CD4-positive, alpha-beta memory T cell (primary cell): ENCODE measurements at regions not wholly inside any gene's neighbourhood (a gene's known extent, or its start where the extent isn't known, plus 50 kb on each side); places are given as distances from the start of the nearest gene placed in this dataset.
"Not testable (repeated sequence)": the region's sequence is repeated elsewhere in the genome, so short reads cannot be mapped to it uniquely, and the experiment has no call there.

ENCODE experiments used
- CTCF ChIA-PET: fragments of 350-600 bp; sonication (Branson Sonifier 250); formaldehyde crosslinking; loops from one replicate; lab custom pipeline; 2021; ENCODE audit warnings: inconsistent platforms; ENCODE audit not compliant: partially characterized antibody; lab: Charles Lee
- POLR2A ChIA-PET: fragments of 350-600 bp; sonication (Branson Sonifier 250); formaldehyde crosslinking; loops from one replicate; lab custom pipeline; 2021; ENCODE audit not compliant: partially characterized antibody; lab: Charles Lee
- DNase-seq, 5 donors: peaks; one replicate each; pipeline versions ENCODE4 v3.0.0 to v3.0.0-alpha.2; 2020 to 2022; ENCODE audit warnings: mixed read lengths in 1 of 5
- H3K27ac ChIP-seq: one replicate; pipeline ENCODE4 v1.7.0; 2013; ENCODE audit warnings: low read depth, low read length
- H3K27me3 ChIP-seq: 2 replicates; pipeline ENCODE4 v1.7.0; 2013; ENCODE audit warnings: mild to moderate bottlenecking, low read length, moderate library complexity; ENCODE audit not compliant: insufficient read depth
- H3K36me3 ChIP-seq: 2 replicates; pipeline ENCODE4 v1.7.0; 2013; ENCODE audit warnings: mild to moderate bottlenecking, low read length, moderate library complexity; ENCODE audit not compliant: insufficient read depth
- H3K4me1 ChIP-seq: 2 replicates; pipeline ENCODE4 v1.7.0; 2013; ENCODE audit warnings: mild to moderate bottlenecking, low read length, moderate library complexity; ENCODE audit not compliant: insufficient read depth
- H3K4me3 ChIP-seq, 2 donors: one replicate each; pipeline ENCODE4 v1.7.0; 2013; ENCODE audit warnings: low read length in 2 of 2, mild to moderate bottlenecking in 1 of 2
- H3K9me3 ChIP-seq, 2 donors: one replicate each; pipeline ENCODE4 v1.7.0; 2013; ENCODE audit warnings: low read length in 2 of 2, control low read depth in 1 of 2; ENCODE audit not compliant: control insufficient read depth in 1 of 2
- H3K27ac Mint-ChIP-seq, 7 donors: one replicate each; pipeline ENCODE4 v1.8.0; 2020 to 2021; ENCODE audit warnings: mixed read lengths in 7 of 7, mild to moderate bottlenecking in 6 of 7, inconsistent platforms in 3 of 7, moderate library complexity in 3 of 7
- H3K27me3 Mint-ChIP-seq, 2 donors: one replicate each; pipeline ENCODE4 v1.8.0; 2020 to 2021; ENCODE audit warnings: mixed read lengths in 2 of 2
- H3K36me3 Mint-ChIP-seq, 2 donors: one replicate each; pipeline ENCODE4 v1.8.0; 2020 to 2021; ENCODE audit warnings: mixed read lengths in 2 of 2, inconsistent platforms in 1 of 2, mild to moderate bottlenecking in 1 of 2
- H3K4me1 Mint-ChIP-seq, 4 donors: one replicate each; pipeline ENCODE4 v1.8.0; 2020 to 2021; ENCODE audit warnings: mixed read lengths in 4 of 4, mild to moderate bottlenecking in 1 of 4
- H3K4me3 Mint-ChIP-seq, 8 donors: one replicate each; pipeline ENCODE4 v1.8.0; 2020 to 2021; ENCODE audit warnings: mixed read lengths in 8 of 8, mild to moderate bottlenecking in 7 of 8, moderate library complexity in 6 of 8, inconsistent platforms in 3 of 8
- H3K9me3 Mint-ChIP-seq, 8 donors: one replicate each; pipeline ENCODE4 v1.8.0; 2020 to 2021; ENCODE audit warnings: mixed read lengths in 8 of 8, mild to moderate bottlenecking in 5 of 8, inconsistent platforms in 3 of 8, moderate library complexity in 1 of 8
- intact Hi-C: fragments of 100-400 bp; cut with micrococcal nuclease; formaldehyde crosslinking; loops from one replicate; pipeline ENCODE4 v1.15.1; 2023

- Histone ChIP-seq H3K27ac (no peak overlapping the region), H3K27me3 (no peaks in the 10 kb centered on the region), H3K4me1 (no peaks in the 10 kb centered on the region), H3K9me3 (no peaks in the 10 kb centered on the region), H3K36me3 (no peaks in the 10 kb centered on the region), H3K4me3 (no peak overlapping the region)
- Mint-ChIP-seq H3K4me1 (no peaks in the 10 kb centered on the region), H3K27me3 (no peaks in the 10 kb centered on the region), H3K36me3 (no peaks in the 10 kb centered on the region), H3K4me3 (no peak overlapping the region), H3K27ac (no peak overlapping the region), H3K9me3 (peaks cover 0 to 14% (median 6%) of the 10 kb centered on the region in 8 donors)
- DNase-seq = no peak
- ChIA-PET POLR2A (no interaction called here), CTCF (no interaction called here)
- intact Hi-C loops = no loop called here
These were observed 482.1 kb upstream of the ANO5 start for GRCh38 chr11:21710809-21711208.

- DNase-seq = no peak
- Mint-ChIP-seq H3K9me3 (peaks cover 0 to 14% (median 6%) of the 10 kb centered on the region in 8 donors), H3K27me3 (no peaks in the 10 kb centered on the region), H3K36me3 (no peaks in the 10 kb centered on the region), H3K4me3 (no peak overlapping the region), H3K4me1 (no peaks in the 10 kb centered on the region), H3K27ac (no peak overlapping the region)
- no peaks in the 10 kb centered on the region for H3K4me1 ChIP-seq
- no peak overlapping the region for H3K4me3 ChIP-seq
- H3K27ac ChIP-seq = no peak overlapping the region
- H3K36me3 ChIP-seq = no peaks in the 10 kb centered on the region
- H3K9me3 ChIP-seq = no peaks in the 10 kb centered on the region
- H3K27me3 ChIP-seq = no peaks in the 10 kb centered on the region
- POLR2A ChIA-PET = no interaction called here
- CTCF ChIA-PET = no interaction called here
- intact Hi-C loops = no loop called here
These were observed 481.5 kb upstream of the ANO5 start for GRCh38 chr11:21711341-21711740.

- CTCF ChIA-PET = no interaction called here
- no peak overlapping the region for H3K4me3 Mint-ChIP-seq
- no peaks in the 10 kb centered on the region for H3K4me1 ChIP-seq
- H3K9me3 Mint-ChIP-seq = peaks cover 0 to 24% (median 7%) of the 10 kb centered on the region in 8 donors
- POLR2A ChIA-PET = no interaction called here
- no peaks in the 10 kb centered on the region for H3K27me3 Mint-ChIP-seq
- no peaks in the 10 kb centered on the region for H3K9me3 ChIP-seq
- H3K27ac ChIP-seq = no peak overlapping the region
- no peaks in the 10 kb centered on the region for H3K36me3 Mint-ChIP-seq
- H3K4me3 ChIP-seq = no peak overlapping the region
- no peaks in the 10 kb centered on the region for H3K27me3 ChIP-seq
- H3K4me1 Mint-ChIP-seq = no peaks in the 10 kb centered on the region
- no peak for DNase-seq
- H3K27ac Mint-ChIP-seq = no peak overlapping the region
- intact Hi-C loops = no loop called here
- H3K36me3 ChIP-seq = no peaks in the 10 kb centered on the region
These were observed 469.2 kb upstream of the ANO5 start for GRCh38 chr11:21723678-21724077.

GRCh38 chr11:21727102-21727501, 465.8 kb upstream of the ANO5 start:
- Histone ChIP-seq H3K27ac (no peak overlapping the region), H3K4me3 (no peak overlapping the region), H3K27me3 (no peaks in the 10 kb centered on the region), H3K9me3 (peaks cover 0 to 6% of the 10 kb centered on the region in 2 donors), H3K4me1 (no peaks in the 10 kb centered on the region), H3K36me3 (no peaks in the 10 kb centered on the region)
- peaks cover 0 to 29% (median 14%) of the 10 kb centered on the region in 8 donors for H3K9me3 Mint-ChIP-seq
- no peaks in the 10 kb centered on the region for H3K27me3 Mint-ChIP-seq
- no peaks in the 10 kb centered on the region for H3K36me3 Mint-ChIP-seq
- ChIA-PET CTCF (no interaction called here), POLR2A (no interaction called here)
- H3K27ac Mint-ChIP-seq = no peak overlapping the region
- H3K4me1 Mint-ChIP-seq = no peaks in the 10 kb centered on the region
- H3K4me3 Mint-ChIP-seq = no peak overlapping the region
- intact Hi-C loops = no loop called here
- no peak for DNase-seq

GRCh38 chr11:21736404-21736803, 456.5 kb upstream of the ANO5 start:
- H3K4me3 Mint-ChIP-seq = no peak overlapping the region
- CTCF ChIA-PET = no interaction called here
- H3K36me3 ChIP-seq = no peaks in the 10 kb centered on the region
- no peak overlapping the region for H3K4me3 ChIP-seq
- H3K9me3 ChIP-seq = peaks cover 0 to under 1% of the 10 kb centered on the region in 2 donors
- peaks cover 0 to 25% (median 17%) of the 10 kb centered on the region in 8 donors for H3K9me3 Mint-ChIP-seq
- H3K27me3 ChIP-seq = no peaks in the 10 kb centered on the region
- intact Hi-C loops = no loop called here
- no peaks in the 10 kb centered on the region for H3K4me1 Mint-ChIP-seq
- H3K4me1 ChIP-seq = no peaks in the 10 kb centered on the region
- no peak overlapping the region for H3K27ac Mint-ChIP-seq
- no peak overlapping the region for H3K27ac ChIP-seq
- POLR2A ChIA-PET = no interaction called here
- no peak for DNase-seq
- no peaks in the 10 kb centered on the region for H3K36me3 Mint-ChIP-seq
- H3K27me3 Mint-ChIP-seq = no peaks in the 10 kb centered on the region

GRCh38 chr11:21752475-21753243, 440.2 kb upstream of the ANO5 start:
- H3K9me3 ChIP-seq, H3K27me3 ChIP-seq, H3K27ac ChIP-seq, H3K27me3 Mint-ChIP-seq, H3K36me3 ChIP-seq, CTCF ChIA-PET, POLR2A ChIA-PET, H3K4me1 Mint-ChIP-seq, H3K36me3 Mint-ChIP-seq, intact Hi-C loops, H3K4me3 ChIP-seq, H3K4me1 ChIP-seq: not testable (repeated sequence)
- Mint-ChIP-seq H3K4me3 (peak overlapping the region in 7 of 8 donors; percentile 5 to 68 (median 58)), H3K27ac (peak overlapping the region in 1 of 7 donors; percentile 80), H3K9me3 (peaks cover 7 to 31% (median 24%) of the 10 kb centered on the region in 8 donors)
- peak in 2 of 5 donors; percentile 2 to 11 for DNase-seq

GRCh38 chr11:21753244-21753767, 439.6 kb upstream of the ANO5 start:
- H3K27ac Mint-ChIP-seq, intact Hi-C loops, H3K9me3 ChIP-seq, H3K27me3 ChIP-seq, H3K4me1 ChIP-seq, H3K36me3 Mint-ChIP-seq, POLR2A ChIA-PET, H3K27ac ChIP-seq, H3K36me3 ChIP-seq, CTCF ChIA-PET, H3K4me3 ChIP-seq, H3K4me1 Mint-ChIP-seq, H3K27me3 Mint-ChIP-seq, DNase-seq: not testable (repeated sequence)
- Mint-ChIP-seq H3K4me3 (peak overlapping the region in 4 of 8 donors; percentile 44 to 67 (median 52)), H3K9me3 (peaks cover 7 to 32% (median 24%) of the 10 kb centered on the region in 8 donors)
